ENCODE measurements at regions not wholly inside any gene's neighbourhood (a gene's known extent, or its start where the extent isn't known, plus 50 kb on each side); places are given as distances from the start of the nearest gene placed in this dataset.

GRCh38 chr2:6459138-6459537 lies 406.6 kb downstream of the CMPK2 start:
- Histone ChIP-seq H3K27ac (ENCODE audit: low read depth, low read length) (no peak overlapping the region), H3K4me3 (ENCODE audit: low read depth, low read length) (no peak overlapping the region), H3K9me3 (ENCODE audit: control insufficient read depth, insufficient read depth, low read length) (no peaks in the 10 kb centered on the region), H3K36me3 (ENCODE audit: control insufficient read depth, insufficient read depth, low read length) (no peaks in the 10 kb centered on the region), H3K27me3 (ENCODE audit: control insufficient read depth, insufficient read depth, low read length) (no peaks in the 10 kb centered on the region), H3K4me1 (ENCODE audit: control insufficient read depth, insufficient read depth, low read length) (no peaks in the 10 kb centered on the region)
- no peak for DNase-seq (ENCODE audit: low read depth in 4 of 6, low spot score in 6 of 6)
- 97% methylated on average over 13 of the region's 13 CpGs for WGBS (ENCODE audit: insufficient coverage)

- Histone ChIP-seq H3K36me3 (ENCODE audit: control insufficient read depth, insufficient read depth, low read length) (no peaks in the 10 kb centered on the region), H3K27me3 (ENCODE audit: control insufficient read depth, insufficient read depth, low read length) (no peaks in the 10 kb centered on the region), H3K27ac (ENCODE audit: low read depth, low read length) (no peak overlapping the region), H3K4me1 (ENCODE audit: control insufficient read depth, insufficient read depth, low read length) (no peaks in the 10 kb centered on the region), H3K9me3 (ENCODE audit: control insufficient read depth, insufficient read depth, low read length) (no peaks in the 10 kb centered on the region), H3K4me3 (ENCODE audit: low read depth, low read length) (no peak overlapping the region)
- no peak for DNase-seq (ENCODE audit: low read depth in 4 of 6, low spot score in 6 of 6)
- WGBS (ENCODE audit: insufficient coverage), result 60% methylated on average over 1 of the region's 1 CpG
These were observed 395.2 kb downstream of the CMPK2 start for GRCh38 chr2:6470518-6470917.

GRCh38 chr2:6471419-6471818 lies 394.3 kb downstream of the CMPK2 start:
- H3K27me3 ChIP-seq (ENCODE audit: control insufficient read depth, insufficient read depth, low read length), result no peaks in the 10 kb centered on the region
- no peaks in the 10 kb centered on the region for H3K4me1 ChIP-seq (ENCODE audit: control insufficient read depth, insufficient read depth, low read length)
- no peaks in the 10 kb centered on the region for H3K36me3 ChIP-seq (ENCODE audit: control insufficient read depth, insufficient read depth, low read length)
- WGBS (ENCODE audit: insufficient coverage), result 100% methylated on average over 1 of the region's 4 CpGs
- no peaks in the 10 kb centered on the region for H3K9me3 ChIP-seq (ENCODE audit: control insufficient read depth, insufficient read depth, low read length)
- no peak overlapping the region for H3K27ac ChIP-seq (ENCODE audit: low read depth, low read length)
- DNase-seq (ENCODE audit: low read depth in 4 of 6, low spot score in 6 of 6), result no peak
- H3K4me3 ChIP-seq (ENCODE audit: low read depth, low read length), result no peak overlapping the region

- 46% methylated on average over 3 of the region's 4 CpGs for WGBS (ENCODE audit: insufficient coverage)
- no peaks in the 10 kb centered on the region for H3K36me3 ChIP-seq (ENCODE audit: control insufficient read depth, insufficient read depth, low read length)
- H3K4me3 ChIP-seq (ENCODE audit: low read depth, low read length), result no peak overlapping the region
- no peak overlapping the region for H3K27ac ChIP-seq (ENCODE audit: low read depth, low read length)
- H3K4me1 ChIP-seq (ENCODE audit: control insufficient read depth, insufficient read depth, low read length), result no peaks in the 10 kb centered on the region
- H3K9me3 ChIP-seq (ENCODE audit: control insufficient read depth, insufficient read depth, low read length), result no peaks in the 10 kb centered on the region
- no peaks in the 10 kb centered on the region for H3K27me3 ChIP-seq (ENCODE audit: control insufficient read depth, insufficient read depth, low read length)
- DNase-seq (ENCODE audit: low read depth in 4 of 6, low spot score in 6 of 6), result peak in 2 of 6 donors; percentile 62 to 93
These were observed 391.3 kb downstream of the CMPK2 start for GRCh38 chr2:6474161-6475140.

- no peak overlapping the region for H3K4me3 ChIP-seq (ENCODE audit: low read depth, low read length)
- DNase-seq (ENCODE audit: low read depth in 4 of 6, low spot score in 6 of 6), result peak in 1 of 6 donors; percentile 48
These were observed 390.4 kb downstream of the CMPK2 start for GRCh38 chr2:6475155-6475940.

GRCh38 chr2:6480514-6480913 lies 385.2 kb downstream of the CMPK2 start:
- H3K4me3 ChIP-seq (ENCODE audit: low read depth, low read length), result no peak overlapping the region
- no peaks in the 10 kb centered on the region for H3K9me3 ChIP-seq (ENCODE audit: control insufficient read depth, insufficient read depth, low read length)
- no peak overlapping the region for H3K27ac ChIP-seq (ENCODE audit: low read depth, low read length)
- 100% methylated on average over 3 of the region's 4 CpGs for WGBS (ENCODE audit: insufficient coverage)
- no peak for DNase-seq (ENCODE audit: low read depth in 4 of 6, low spot score in 6 of 6)
- no peaks in the 10 kb centered on the region for H3K36me3 ChIP-seq (ENCODE audit: control insufficient read depth, insufficient read depth, low read length)
- no peaks in the 10 kb centered on the region for H3K27me3 ChIP-seq (ENCODE audit: control insufficient read depth, insufficient read depth, low read length)
- no peaks in the 10 kb centered on the region for H3K4me1 ChIP-seq (ENCODE audit: control insufficient read depth, insufficient read depth, low read length)

More at GRCh38 chr2:6475155-6475940, 390.4 kb downstream of the CMPK2 start:
- 90% methylated on average over 2 of the region's 4 CpGs for WGBS (ENCODE audit: insufficient coverage)
- no peaks in the 10 kb centered on the region for H3K27me3 ChIP-seq (ENCODE audit: control insufficient read depth, insufficient read depth, low read length)
- H3K4me1 ChIP-seq (ENCODE audit: control insufficient read depth, insufficient read depth, low read length), result no peaks in the 10 kb centered on the region
- no peaks in the 10 kb centered on the region for H3K36me3 ChIP-seq (ENCODE audit: control insufficient read depth, insufficient read depth, low read length)
- H3K9me3 ChIP-seq (ENCODE audit: control insufficient read depth, insufficient read depth, low read length), result no peaks in the 10 kb centered on the region
- no peak overlapping the region for H3K27ac ChIP-seq (ENCODE audit: low read depth, low read length)

GRCh38 chr2:6482256-6482655 lies 383.5 kb downstream of the CMPK2 start:
- no peaks in the 10 kb centered on the region for H3K27me3 ChIP-seq (ENCODE audit: control insufficient read depth, insufficient read depth, low read length)
- DNase-seq (ENCODE audit: low read depth in 4 of 6, low spot score in 6 of 6), result no peak
- WGBS (ENCODE audit: insufficient coverage), result 66% methylated on average over 4 of the region's 4 CpGs
- no peak overlapping the region for H3K4me3 ChIP-seq (ENCODE audit: low read depth, low read length)
- H3K4me1 ChIP-seq (ENCODE audit: control insufficient read depth, insufficient read depth, low read length), result no peaks in the 10 kb centered on the region
- no peaks in the 10 kb centered on the region for H3K9me3 ChIP-seq (ENCODE audit: control insufficient read depth, insufficient read depth, low read length)
- no peaks in the 10 kb centered on the region for H3K36me3 ChIP-seq (ENCODE audit: control insufficient read depth, insufficient read depth, low read length)
- no peak overlapping the region for H3K27ac ChIP-seq (ENCODE audit: low read depth, low read length)

GRCh38 chr2:6487765-6488164 lies 377.9 kb downstream of the CMPK2 start:
- 72% methylated on average over 3 of the region's 4 CpGs for WGBS (ENCODE audit: insufficient coverage)
- no peaks in the 10 kb centered on the region for H3K36me3 ChIP-seq (ENCODE audit: control insufficient read depth, insufficient read depth, low read length)
- no peaks in the 10 kb centered on the region for H3K27me3 ChIP-seq (ENCODE audit: control insufficient read depth, insufficient read depth, low read length)
- no peaks in the 10 kb centered on the region for H3K9me3 ChIP-seq (ENCODE audit: control insufficient read depth, insufficient read depth, low read length)
- H3K4me3 ChIP-seq (ENCODE audit: low read depth, low read length), result no peak overlapping the region
- H3K27ac ChIP-seq (ENCODE audit: low read depth, low read length), result no peak overlapping the region
- no peaks in the 10 kb centered on the region for H3K4me1 ChIP-seq (ENCODE audit: control insufficient read depth, insufficient read depth, low read length)
- no peak for DNase-seq (ENCODE audit: low read depth in 4 of 6, low spot score in 6 of 6)

- no peaks in the 10 kb centered on the region for H3K9me3 ChIP-seq (ENCODE audit: control insufficient read depth, insufficient read depth, low read length)
- no peak overlapping the region for H3K27ac ChIP-seq (ENCODE audit: low read depth, low read length)
- H3K36me3 ChIP-seq (ENCODE audit: control insufficient read depth, insufficient read depth, low read length), result no peaks in the 10 kb centered on the region
- WGBS (ENCODE audit: insufficient coverage), result 36% methylated on average over 1 of the region's 1 CpG
- peak in 2 of 6 donors; percentile 20 to 34 for DNase-seq (ENCODE audit: low read depth in 4 of 6, low spot score in 6 of 6)
- no peaks in the 10 kb centered on the region for H3K4me1 ChIP-seq (ENCODE audit: control insufficient read depth, insufficient read depth, low read length)
- no peaks in the 10 kb centered on the region for H3K27me3 ChIP-seq (ENCODE audit: control insufficient read depth, insufficient read depth, low read length)
- no peak overlapping the region for H3K4me3 ChIP-seq (ENCODE audit: low read depth, low read length)
These were observed 373.1 kb downstream of the CMPK2 start for GRCh38 chr2:6492573-6492972.

Data from spinal cord (tissue), 9 donors.